Activated CD4-positive, alpha-beta T cell treated with anti-CD3 and anti-CD28 coated beads, Interleukin-2, amount 50 U/mL, for 1 hour (primary cell): ENCODE measurements at regions not wholly inside any gene's neighbourhood (a gene's known extent, or its start where the extent isn't known, plus 50 kb on each side); places are given as distances from the start of the nearest gene placed in this dataset.
A peak's percentile ranks its signal among the peaks of the same experiment; 100 is the strongest.
"Not testable (repeated sequence)": the region's sequence is repeated elsewhere in the genome, so short reads cannot be mapped to it uniquely, and the experiment has no call there.

Experiments used
- DNase-seq: peaks from one replicate; pipeline ENCODE4 v3.0.0-alpha.2; 2020

DNA sequence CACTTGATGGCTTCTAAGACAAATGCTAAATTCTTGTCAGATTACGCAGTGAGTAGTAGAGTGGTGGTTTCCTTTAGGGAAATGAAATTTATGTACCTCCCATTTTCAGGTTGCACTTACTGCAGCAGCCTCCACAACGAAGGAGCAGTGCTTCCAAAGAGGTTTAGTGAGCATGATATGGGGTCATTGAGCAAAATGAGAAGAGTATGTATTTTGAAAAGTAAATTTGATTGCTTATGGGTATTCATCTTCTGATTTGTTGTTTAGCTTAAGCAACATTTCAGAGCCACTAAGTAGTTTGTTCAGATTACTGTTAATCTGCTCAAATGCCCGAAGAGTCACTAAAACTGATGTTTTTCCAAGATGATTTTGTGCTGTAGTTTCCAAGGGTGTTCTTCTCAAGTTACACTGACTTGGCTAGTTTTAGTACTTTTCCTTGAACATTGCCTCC lies 493.6 kb downstream of the PCNX1 start:
- no peak for DNase-seq

DNA sequence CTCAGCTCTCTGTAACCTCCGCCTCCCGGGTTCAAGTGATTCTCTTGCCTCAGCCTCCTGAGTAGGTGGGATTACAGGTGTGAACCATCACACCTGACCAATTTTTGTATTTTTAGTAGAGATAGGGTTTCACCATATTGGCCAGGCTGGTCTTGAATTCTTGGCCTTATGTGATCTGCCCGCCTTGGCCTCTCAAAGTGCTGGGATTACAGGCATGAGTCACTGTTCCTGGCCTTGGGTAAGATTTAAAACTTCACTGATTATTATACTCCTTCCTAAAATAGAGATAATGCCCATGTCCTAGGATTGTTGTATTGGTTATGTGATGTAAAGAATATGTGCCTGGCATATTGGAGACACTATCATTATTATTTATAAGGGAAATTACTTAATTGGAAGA lies 495.2 kb downstream of the PCNX1 start:
- not testable (repeated sequence) for DNase-seq

DNA sequence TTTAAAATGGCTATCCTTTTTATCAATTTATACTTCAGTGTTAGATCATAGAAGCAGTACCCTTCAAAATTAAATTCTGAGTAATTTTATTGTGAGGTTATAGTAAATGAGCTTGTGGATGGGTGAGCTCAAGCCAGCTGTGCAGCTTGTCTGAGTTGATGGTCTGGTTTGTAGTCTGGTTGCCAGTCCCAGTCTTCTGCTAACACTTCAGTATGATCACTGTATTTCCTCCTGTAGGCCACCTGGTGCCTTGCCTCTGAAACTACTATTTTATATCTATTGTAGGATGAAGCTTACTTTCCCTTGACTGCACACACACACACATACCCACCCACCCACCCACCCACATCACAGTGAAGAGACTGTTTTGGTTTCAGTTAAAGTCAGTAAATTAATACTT lies 496.4 kb downstream of the PCNX1 start:
- DNase-seq: peak; percentile 14

DNA sequence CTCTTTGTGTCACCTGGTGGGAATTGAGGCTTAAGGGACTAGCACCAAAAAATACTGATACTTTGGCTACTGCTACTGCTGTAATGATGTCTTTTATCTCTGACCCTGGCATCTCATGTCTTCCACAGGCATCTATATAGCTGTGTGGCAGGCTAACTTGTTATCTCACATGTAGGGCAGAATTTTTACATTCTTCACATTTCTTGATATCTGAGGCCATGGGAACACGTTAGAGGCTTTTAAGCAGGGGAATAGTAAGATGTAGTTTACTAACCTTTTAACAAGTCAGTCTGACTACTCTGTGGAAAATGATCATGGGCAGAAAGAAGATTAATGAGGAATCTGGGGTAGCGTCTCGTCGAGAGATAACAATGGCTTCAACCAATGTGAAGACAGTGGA lies 498.4 kb downstream of the PCNX1 start:
- DNase-seq: no peak

DNA sequence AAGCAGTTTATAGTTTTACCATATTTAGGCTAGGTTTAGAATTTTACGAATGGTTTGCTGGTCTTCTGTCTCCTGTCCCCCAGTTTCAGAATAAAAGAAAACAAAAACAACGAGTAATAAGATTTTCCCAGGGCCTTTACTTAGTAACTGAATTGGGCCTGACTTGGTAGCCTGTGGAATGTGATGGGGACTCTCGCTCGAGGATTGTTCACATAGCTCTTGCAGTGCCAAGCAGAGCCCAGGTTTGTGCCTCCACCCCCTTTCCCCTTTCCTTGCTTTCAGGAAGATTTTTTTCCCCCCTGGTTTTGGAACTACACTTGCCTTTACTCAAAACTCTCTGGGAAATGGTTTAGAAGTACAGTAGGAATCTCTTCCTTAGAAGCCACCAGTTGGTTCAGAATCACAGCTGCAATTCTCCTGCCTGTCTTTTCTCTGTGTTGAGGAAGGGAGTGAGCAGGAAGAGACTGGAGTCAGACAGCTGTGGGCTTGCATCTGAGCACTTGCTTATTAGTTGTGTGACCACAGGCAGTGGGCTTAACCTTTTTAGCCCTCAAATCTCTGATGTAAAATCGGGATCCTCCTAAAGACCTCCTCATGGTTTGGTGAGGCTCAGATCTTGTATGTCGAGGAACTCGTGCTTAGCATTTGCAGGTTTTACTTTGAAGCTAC lies 501.2 kb downstream of the PCNX1 start:
- no peak for DNase-seq

DNA sequence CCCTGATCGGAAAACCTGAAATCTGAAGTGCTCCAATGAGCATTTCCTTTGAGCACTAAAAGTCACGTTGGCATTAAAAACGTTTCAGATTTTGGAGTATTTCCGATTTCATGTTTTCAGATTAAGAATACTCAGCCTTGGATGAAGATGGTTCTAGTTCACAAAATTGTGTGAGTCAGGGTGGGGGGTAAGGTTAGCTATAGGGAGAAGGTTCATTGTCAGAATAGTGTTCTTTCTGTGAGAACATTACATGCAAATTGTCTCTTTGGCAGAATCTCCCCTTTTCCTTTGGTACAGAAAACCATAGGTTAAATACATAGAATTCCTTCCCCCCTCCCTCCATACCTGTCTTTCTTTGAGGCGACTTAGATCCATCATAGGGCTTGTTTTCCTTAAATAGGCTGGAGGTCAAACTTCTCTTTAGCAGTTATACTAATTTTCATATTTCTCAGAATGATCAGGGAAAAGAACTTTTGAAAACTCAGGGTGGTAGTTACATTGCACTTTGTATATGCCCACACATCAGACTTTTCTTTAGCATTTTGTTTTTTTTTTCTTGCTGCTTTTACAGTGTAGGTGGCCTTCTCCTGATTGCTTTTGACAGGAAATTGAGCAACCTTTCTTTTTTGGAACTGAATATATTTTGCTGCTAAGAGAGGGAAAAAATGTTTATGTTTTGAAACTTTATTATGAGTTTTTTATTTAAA lies 503.5 kb downstream of the PCNX1 start:
- no peak for DNase-seq

DNA sequence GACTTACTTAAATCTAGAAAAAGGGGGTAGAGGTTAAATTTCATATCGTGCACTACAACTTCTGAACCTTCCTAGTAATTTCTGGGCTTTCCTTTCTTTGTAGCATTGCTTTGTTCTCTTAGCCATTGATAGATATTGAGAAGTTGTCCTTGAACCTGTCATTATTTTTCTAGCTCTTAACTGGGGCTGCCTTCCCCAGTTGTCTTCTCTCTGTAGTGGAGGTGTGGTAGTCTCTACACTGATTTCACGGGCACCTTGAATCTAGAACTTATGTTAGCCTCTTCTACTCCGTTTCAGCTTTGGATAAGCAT lies 504.0 kb downstream of the PCNX1 start:
- no peak for DNase-seq

DNA sequence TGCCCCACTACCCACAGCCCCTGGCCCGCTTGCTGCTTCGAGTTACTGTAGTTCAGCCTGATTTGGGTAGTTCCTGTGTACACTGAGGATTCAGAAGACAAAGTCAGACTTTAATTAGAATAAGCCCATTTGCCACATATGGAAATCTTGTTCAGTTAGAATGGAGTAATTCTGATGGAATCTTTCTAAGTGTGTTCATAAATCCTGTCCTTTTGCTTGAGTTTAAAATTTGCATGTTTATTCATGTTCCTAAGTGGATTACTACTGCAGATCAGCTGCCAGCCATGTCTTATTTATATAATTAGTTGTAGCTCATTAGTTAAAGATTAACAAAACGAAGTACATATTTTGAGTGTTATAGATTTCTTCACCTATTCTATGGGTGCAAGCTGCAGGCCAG lies 504.5 kb downstream of the PCNX1 start:
- no peak for DNase-seq

DNA sequence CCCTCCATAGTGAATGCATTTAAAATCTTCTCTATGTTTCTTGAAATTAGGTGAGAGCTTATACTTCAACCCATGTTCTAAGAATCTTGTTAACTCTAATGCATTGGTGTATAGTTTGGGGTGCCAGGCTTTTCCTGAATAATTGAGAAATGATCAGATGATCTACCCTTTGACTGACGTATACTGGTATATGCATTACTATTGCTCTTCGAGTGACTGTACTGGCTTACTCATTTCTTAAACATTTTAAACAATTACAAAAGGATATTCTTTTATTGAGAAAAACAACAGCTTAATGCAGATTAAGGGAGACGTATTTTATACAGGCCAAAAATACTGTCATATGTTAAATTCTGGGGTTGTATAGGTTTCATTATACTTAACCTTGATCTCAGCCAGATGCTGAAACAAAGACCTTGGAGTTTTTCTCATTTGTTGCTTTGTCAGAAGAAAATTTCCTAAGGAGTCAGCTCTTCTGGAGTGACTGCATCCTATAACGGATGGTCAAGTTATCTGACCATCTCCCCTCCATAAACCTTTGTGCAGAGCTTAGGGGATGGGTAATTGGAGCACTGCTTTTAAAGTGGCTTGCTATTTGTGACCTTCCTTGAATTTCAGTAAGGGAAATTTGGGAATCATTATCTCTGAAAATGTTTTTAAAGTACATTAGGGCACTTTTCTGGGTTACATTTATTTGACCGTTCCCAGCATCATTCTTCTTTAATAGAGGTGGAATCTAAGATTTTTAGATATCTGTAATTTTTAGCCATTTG lies 507.6 kb downstream of the PCNX1 start:
- DNase-seq: no peak

DNA sequence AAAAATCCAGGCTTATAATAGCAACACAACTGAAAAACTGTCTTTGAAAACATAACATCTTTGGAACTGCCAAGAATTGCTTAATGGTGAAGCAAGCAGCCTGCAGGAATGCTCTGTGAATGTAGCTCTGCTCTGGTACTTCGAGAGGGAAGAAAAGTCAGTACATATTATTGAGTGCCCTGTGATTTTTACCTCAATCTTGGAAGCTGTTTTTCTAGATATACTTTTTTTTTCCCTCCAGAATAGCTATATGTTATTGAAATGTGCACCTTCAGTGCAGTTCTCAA lies 508.1 kb downstream of the PCNX1 start:
- DNase-seq: no peak

DNA sequence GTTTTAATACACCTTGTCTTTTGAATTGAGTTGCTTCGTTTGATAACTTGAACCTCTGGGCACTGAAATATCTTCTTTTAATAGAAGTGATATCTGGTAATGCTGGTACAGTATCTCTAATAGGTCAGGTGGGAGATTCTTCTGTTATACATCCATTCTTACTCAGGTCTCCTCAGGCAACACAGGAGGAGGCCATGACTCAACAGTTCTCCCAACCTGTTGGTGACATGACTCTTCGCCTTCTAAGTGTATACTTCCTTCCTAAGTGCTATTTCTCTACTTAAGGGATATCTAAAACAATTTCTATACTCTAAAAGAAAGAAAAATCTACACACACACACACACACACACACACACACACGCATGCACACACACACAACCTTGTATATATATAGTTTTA lies 509.1 kb downstream of the PCNX1 start:
- no peak for DNase-seq

DNA sequence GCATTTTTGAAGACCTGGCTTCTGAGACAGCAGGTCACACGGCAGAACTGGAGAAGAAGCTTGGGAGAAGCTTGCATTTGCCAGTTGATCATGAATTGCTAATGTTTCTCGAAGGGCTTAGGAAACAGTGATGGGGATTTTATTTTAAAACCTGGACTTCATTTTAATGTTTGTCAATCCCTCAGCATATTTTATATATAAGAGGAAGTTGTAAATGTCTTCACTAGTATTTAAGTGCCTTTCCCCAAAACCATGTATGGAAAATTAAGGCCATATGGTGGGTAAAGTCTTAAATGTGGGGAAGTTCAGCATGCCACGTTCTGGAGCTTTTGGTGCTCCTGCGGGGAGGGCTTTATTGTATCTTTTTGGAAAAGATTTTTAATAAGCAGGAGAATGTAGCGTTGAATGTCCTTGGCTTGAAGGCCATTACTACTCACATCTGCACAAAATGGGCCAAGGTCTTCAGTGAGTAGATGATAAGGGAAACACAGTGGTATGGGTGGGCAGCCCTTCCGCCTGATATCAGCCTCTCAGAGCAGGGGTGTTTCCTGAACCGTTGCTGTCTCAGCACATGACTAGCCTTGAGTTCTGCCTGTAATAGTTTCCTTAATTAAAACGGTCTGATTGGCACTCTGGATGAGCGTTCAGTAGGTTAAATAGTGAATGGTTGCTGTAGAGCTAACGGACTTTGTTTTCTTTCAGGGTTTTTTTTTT lies 511.4 kb downstream of the PCNX1 start:
- DNase-seq: no peak

DNA sequence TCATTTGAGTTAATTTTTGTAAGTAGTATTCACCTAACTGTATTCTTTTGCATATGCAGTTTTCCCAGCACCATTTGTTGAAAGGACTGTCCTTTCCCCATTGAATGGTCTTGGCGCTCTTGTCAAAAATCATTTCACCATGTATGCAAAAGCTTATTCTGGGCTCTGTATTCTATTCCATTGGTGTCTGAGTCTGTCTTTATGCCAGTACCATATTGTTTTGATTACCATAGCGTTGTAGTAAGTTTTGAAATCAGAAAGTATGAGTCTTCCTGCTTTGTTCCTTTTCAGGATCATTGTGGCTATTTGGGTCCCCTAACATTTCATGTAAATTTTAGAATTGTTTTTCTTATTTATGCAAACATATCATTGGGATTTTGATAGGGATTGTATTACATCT lies 508.7 kb upstream of the RGS6 start:
- DNase-seq: no peak

DNA sequence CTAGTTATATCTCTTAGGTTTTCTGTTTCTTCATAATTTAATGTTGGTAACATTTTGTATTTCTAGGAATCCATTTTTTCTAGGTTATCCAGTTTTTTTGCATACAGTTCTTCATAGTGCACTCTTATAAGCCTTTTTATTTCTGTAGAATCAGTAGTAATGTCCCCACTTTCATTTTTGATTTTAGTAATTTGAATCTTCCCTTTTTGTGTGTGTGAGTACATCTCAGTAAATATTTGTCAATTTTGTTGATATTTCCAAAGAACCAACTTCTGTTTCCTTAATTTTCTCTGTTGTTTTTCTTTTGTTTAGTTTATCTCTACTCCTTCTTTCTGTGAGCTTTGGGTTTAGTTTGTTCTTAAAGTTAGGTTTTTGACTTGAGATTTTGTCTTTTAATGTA lies 507.3 kb upstream of the RGS6 start:
- DNase-seq: no peak

DNA sequence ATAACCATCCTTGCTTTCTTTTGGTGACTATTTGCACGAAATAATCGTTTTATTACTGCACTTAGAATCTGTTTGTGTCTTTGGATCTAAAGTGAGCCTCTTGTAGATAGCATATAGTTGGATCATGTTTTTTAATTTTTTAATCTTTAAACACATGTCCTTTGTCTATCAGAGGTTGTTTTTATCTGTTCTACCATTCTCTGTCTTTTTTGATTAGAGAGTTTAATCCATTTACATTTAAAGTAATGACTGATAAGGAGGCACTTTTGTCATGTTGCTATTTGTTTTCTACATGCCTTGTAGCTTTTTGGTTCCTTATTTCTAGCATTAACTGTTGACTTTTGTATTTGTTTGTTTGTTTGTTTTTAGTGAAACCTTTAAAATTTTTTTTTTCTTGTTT lies 506.2 kb upstream of the RGS6 start:
- no peak for DNase-seq

DNA sequence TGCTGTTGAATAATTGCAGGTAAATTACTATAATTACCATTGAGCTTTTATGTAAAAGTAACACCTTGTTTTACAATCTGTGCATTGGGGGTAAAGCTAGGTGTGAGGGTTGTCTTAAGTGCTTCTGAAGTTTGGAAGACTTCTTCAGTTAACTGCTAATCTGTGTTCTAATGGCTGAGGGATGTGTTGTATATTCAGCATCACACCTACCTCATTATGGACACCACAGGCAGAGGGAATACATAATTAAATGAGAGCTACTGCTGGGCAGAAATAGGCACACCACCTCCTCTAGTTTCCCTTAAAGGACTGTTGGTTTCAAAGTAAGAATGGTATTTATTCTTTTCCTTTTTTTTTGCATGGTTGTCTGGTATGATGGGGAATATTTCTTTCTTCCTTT lies 502.3 kb upstream of the RGS6 start:
- no peak for DNase-seq

DNA sequence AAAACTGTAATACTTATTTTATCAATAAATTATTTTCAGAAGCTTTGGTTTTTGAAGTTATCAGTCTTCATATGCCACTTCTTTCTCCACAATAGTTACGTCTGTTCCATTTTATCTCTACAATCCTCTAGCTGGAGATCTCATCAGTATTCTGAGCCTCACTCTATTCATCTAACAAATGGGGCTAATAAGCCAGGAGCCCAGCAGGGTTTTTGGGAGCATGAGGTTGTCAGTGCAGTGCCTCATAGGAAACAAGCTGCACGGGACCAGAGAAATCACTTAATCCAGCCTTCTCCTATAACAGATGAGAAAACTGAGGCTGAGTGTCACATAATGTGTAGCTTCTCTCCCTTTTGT lies 501.9 kb upstream of the RGS6 start:
- no peak for DNase-seq

DNA sequence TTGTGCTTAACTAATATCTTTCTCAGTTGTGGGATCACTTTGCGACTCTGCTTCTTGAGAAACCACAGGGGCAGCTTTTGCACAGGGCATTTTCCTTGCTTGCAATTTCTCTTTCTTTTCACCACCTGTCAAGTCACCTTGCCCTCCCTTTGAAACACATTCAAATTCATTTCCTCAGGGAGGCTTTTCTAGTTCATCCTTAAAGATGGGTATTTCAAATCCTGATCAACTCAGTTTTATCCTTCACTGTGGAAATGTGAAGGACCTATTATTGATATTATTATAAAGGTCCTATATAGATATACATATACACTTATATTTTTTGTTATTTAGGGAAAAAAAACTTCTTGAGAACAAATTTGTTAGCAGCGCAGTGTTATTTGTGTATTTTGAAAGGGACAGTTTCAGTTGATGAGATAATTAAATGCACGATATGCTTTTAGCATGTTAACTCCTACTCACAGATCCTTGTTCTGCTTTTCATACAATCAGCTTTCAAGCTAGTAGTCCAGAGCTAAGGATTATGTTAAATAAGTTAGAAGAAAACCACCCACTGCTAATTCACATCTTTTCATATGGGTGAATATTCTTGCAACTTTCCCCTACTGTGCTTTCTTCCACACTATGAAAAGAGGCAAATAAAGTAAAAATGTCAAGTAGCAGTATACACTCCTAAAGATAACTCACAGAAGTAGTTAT lies 501.4 kb upstream of the RGS6 start:
- no peak for DNase-seq

DNA sequence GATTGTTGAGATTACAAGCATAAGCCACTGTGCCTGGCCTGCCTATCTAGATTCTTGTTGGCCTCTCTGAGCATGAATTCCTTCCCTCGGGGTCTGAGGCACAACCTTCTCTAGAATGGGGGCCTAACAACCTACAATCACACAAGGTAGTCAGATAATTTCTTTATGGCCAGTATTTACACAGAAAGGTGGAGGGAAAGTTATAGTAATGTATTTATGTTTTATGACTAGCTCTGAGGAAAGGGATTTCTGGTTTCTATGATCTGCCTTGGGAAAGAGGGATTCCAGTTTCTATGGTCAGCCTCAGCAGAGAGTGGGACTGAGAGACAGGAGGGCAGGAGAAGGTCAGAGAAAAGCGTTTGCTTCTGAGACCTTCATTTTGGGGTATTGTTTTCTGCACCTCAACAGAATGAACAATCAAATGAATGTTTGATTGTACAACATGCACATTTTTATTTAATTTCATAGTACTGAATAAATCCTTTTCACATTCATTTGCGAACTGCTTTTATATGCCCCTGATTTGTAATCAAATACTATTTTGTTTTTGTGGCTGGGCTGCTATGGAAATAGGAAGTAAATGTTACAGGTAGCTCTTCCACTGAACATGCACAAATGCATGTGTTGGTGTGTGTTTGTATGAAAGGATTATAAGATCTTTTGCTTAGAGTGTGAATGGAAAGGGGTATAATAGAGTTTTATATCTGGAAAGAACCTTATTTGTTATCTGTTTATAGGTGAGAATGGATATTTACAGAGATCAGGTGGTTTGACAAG lies 499.7 kb upstream of the RGS6 start:
- DNase-seq: no peak

DNA sequence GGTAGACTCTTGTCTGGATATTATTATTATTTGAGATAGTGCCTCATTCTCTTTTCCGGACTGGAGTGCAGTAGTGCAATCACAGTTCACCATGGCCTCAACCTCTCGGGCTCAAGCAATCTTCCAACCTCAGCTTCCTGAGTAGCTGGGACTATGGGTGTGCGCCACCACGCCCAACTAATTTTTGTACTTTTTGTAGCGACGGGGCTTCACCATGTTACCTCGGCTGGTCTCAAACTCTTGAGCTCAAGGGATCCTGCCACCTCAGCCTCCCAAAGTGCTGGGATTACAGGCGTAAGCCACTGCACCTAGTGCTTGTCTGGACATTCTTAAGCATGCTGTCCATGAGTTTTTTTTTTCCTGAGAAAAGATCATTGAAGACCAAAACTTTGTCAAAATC lies 498.9 kb upstream of the RGS6 start:
- no peak for DNase-seq

DNA sequence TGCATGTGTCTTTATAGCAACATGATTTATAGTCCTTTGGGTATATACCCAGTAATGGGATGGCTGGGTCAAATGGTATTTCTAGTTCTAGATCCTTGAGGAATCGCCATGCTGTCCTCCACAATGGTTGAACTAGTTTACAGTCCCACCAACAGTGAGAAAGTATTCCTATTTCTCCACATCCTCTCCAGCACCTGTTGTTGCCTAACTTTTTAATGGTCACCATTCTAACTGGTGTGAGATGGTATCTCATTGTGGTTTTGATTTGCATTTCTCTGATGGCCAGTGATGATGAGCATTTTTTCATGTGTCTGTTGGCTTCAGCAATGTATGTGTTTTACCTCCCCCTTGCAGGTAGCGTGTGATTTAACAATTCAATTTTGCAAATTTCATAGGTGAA lies 496.6 kb upstream of the RGS6 start:
- not testable (repeated sequence) for DNase-seq

DNA sequence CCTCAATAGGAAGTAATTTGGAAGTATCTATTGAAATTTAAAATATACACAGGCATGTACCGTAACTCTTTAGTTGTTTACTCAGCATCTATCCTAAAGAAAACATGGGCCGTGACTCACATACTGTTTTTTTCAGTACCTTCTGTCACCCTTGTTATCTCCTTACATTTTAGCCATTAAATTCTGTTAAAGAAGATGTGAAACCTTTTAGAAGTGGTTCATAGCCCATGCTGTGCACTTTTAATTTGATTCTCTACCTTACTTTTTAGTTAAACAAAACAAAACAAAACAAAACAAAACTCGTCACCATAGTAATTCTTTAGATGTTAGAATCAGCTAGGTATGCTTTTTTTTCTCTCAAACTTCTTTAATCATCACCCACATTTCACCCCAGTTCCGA lies 494.4 kb upstream of the RGS6 start:
- no peak for DNase-seq

DNA sequence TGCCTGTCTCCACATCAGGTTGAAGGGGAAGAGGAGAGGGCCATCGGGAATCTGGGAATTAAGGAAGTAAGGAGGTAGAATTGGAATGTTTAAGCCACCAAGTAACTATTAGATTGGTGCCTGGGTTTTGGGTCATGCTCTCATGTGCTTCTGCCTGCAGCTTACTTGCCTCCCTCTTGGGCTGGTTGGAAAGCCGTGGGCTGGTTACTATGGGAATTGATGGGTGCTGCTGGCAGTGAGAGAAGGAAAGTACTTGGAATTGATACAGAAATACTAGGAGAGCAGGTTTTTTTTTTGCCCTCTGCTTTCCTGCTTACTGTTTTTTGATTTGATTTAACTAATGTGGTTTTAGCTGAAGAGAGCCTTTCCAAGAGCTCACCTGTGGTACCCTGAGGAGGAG lies 493.5 kb upstream of the RGS6 start:
- DNase-seq: no peak
